HG02759 (cell line): ENCODE measurements at regions not wholly inside any gene's neighbourhood (a gene's known extent, or its start where the extent isn't known, plus 50 kb on each side); places are given as distances from the start of the nearest gene placed in this dataset.
"Not testable (repeated sequence)": the region's sequence is repeated elsewhere in the genome, so short reads cannot be mapped to it uniquely, and the experiment has no call there.

Source experiments
- ATAC-seq: cut with Tn5 transposase; IDR thresholded peaks from one replicate; pipeline ENCODE4 v1.9.1; 2021; ENCODE audit warnings: mild to moderate bottlenecking, moderate library complexity; ENCODE audit not compliant: unreplicated experiment

DNA sequence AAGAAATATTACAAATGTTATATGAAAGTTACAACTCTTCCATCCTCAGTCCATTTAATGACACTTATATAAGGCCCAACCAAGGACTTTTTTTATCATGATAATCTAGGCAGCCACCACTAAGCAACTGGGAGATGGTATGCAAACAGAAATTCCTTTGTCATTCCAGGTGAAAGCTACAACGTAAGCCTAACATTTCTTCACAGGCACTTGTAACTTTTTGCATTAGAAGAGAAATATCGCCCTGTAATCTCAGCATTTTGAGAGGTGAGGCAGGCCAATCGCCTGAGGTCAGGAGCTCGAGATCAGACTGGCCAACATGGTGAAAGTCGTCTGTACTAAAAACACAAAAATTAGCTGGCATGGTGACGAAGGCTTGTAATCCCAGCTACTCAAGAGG lies 581.2 kb upstream of the SLC8A1 start:
- ATAC-seq: no peak

DNA sequence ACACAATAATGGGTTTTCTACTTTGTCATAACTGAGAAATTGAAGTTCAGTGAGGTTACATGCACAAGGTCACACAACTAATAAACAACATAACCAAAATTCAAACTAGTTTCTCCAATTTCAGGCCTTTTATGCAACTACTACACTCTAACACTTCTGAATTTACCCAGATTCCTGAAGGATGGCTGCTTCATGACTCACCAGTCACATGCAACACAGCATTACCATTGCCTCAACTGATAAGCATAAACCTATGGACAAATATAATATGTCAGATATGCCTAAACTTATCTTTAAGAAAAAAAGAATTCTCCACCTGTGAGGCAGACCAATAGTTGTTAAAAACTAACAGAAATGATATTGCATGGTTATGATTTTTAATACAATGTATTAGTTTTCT lies 586.5 kb upstream of the SLC8A1 start:
- ATAC-seq: no peak

DNA sequence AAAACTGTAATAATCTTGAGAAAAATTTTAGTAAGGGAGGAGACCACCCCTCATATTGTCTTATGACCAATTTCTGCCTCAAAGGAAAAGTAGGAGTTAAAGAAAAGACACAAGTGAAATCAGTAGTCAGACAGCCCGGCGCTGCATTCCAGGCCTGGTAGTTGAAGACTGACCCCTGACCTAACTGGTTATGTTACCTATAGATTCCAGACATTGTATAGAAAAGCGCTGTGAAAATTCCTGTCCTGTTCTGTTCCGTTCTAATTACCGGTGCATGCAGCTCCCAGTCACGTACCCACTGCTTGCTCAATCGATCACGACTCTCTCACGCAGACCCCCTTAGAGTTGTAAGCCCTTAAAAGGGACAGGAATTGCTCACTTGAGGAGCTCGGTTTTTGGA lies 587.9 kb upstream of the SLC8A1 start:
- ATAC-seq: not testable (repeated sequence)

DNA sequence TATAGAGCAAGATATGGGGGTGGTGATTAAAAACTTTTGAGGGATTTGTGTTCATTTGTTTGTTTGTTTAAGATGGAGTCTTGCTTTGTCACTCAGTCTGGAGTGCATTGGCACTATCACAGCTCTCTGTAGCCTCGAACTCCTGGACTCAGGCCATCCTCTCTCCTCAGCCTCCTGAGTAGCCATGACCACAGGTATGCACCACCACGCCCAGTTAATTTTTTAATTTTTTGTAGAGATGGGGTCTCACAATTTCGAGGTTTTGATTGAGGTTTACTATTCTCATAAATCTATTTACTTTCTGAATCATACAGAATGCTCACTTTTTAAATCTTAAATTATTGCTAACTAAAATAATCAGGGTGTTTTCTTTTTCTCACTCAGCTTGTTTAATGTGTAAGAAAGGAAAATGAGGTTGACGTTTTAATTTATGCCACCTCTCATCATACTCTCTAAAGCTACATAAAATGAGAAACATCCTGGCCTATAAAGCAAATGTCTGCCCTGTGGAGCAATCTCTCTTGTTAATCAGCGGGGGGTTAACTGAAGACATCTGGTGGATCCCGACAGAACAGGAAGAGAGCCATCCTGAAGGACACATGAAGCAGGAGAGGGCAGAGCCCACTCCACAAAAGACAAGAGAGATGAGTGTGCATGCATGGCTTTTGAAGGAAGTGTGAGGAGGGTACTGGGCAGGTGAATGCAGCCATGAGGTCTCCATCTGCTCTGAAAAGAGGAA lies 589.1 kb upstream of the SLC8A1 start:
- ATAC-seq: no peak

DNA sequence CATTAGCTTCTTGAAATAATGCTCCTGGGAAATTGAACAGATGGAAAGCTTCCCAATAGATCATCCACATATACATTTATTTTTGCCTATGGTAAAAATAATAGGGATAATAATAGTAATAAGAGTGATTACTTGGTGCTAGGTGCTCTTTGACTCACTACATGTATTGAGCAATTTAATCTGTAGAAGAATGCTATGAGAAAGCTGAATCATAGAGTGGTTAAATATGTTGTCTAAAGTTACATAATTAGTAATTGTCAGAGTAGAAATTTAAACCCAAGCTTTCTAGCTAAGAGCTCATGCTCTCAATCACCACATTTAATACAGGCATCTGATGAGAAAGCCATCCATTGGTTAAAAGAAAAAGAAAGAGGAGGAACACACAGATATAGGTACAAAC lies 590.5 kb upstream of the SLC8A1 start:
- no peak for ATAC-seq

DNA sequence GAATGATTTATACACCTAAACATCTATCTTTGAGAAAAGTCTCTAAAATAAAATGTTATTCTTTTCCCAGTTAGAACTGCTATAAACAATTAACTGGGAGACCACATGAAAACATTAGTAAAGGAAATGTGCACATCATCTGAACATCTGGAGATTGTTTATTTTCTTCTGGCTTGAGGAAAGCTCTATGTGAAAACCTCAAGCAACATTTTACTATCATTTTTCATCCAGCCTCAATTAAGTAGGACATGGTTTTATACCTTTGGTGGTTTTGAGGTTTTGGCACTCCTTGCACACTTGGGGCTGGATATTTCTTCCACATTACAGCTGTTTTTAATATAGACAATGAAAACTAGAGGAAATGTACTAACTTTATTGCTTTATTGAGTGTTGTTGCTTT lies 609.5 kb upstream of the SLC8A1 start:
- ATAC-seq: no peak

DNA sequence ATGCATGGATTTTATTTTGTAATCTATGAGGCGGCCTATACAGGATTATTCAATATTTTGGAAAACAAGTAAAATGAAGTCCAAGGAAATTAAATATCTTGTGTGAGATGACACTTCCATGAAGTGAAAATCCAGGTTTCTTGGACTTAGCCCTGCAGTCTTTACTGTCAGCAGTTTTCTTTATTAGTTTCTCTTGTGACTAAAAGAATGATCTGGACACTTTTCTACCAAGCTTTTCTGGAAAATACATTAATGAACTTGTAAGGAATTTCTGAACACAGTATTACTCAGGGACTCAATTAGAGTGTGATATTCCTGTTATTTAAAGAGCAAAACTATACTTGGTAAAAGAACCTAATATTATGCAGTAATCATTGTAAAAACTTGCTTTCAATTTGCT lies 610.4 kb upstream of the SLC8A1 start:
- no peak for ATAC-seq

DNA sequence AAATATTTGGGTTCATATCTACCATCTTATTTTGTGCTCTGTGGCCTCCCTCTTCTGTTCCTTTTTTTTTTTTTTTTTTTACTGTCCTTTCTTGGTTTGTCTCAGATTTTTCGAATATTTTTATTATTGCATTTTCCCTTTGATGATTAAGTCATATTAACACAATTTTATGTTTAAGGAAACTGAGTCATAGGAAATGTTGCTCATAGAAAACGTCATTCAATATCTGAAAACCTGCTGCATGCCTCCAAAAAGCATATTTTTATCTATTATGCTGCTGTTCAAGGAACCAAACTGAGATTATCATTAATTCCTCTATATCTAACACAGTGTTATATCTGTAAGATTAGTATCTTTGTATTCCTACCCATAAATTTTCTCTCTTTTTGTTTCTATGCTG lies 614.3 kb upstream of the SLC8A1 start:
- no peak for ATAC-seq

DNA sequence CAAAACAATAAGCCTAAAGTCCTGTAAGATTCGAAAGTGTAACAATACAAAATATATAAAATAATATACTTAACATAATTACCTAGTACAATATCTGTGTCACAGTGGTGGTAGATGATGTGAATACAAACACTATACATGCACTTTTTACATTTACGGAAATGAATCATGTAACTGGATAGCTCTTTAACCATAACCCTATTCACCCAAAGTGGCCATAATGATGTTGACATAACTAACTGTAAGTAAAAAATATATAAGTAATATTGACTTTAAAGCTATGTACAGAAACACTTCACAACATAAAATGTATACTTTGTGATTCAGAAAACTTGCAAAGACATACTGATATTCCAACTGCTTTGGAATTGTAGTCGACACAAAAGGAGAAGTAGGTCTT lies 616.9 kb upstream of the SLC8A1 start:
- ATAC-seq: no peak

DNA sequence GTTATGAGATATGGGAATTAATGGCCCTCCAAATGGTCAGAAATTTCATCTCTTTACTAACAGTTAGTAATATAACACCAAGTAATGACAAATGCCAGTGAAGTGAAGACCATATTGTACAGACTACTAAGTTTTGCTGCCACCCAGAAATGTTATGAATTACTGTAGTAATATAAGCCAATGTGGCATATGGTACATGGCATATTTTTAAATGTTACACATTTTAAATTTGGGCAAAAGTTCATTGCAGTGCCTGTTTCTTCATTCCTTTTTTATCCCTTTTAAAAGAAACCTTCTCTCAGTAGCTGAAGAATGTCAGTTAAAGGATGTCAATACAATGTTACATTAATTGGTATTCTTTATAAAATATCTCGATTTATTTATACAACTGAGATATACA lies 626.5 kb upstream of the SLC8A1 start:
- ATAC-seq: no peak

DNA sequence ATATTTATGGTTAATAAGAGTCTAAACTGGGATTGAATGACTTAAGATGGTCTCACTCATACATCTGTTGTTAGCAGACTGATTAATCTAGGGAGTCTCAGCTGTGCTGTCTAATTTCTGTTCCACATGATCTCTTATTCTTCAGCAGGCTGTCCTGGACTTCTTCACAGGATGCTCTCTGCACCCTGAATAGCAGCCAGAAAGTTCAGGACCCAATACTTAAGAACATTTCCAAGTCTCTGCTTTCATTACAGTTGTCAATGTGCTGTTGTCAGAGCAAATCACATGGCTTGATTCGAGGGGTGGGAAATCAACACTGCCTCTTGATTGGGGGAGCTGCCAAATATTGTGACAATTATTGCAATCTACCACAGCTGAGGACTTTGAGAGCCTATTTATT lies 627.1 kb upstream of the SLC8A1 start:
- ATAC-seq: no peak

DNA sequence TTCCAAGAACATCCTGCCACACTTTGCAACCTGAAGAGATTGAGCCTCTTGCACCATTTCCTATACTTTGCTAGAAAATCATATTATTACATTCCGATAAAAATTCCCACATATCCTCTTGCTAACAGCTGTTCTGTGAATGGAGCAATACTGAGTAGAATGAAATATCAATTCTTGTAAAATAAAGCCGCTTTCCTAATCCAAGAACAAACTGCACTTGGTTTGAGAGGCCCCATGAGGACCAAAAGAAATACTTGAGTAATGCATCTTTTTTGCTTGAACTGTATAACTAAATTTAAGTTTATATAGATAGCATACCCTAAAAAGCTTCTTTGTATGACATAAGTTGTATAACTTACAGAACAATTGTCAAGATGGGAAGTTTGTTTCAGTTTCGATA lies 632.4 kb upstream of the SLC8A1 start:
- ATAC-seq: no peak

DNA sequence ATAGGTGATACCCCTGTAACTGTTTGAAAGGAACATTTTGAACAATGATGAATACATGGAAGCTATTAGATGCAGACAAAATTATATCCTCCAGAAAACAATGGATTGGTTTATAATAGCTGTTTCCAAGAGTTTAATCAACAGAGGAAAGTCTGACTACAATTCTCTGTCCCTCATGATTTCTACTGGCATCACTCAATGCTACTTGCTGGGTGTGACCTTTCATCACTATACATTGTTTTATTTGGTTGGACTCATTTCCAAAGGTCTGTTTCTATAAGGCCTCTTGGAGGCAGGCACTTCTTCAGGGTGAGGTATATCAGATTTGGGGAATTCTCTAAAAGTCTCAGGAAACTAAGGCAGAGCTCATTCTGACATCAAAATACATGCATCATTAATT lies 636.1 kb upstream of the SLC8A1 start:
- no peak for ATAC-seq

DNA sequence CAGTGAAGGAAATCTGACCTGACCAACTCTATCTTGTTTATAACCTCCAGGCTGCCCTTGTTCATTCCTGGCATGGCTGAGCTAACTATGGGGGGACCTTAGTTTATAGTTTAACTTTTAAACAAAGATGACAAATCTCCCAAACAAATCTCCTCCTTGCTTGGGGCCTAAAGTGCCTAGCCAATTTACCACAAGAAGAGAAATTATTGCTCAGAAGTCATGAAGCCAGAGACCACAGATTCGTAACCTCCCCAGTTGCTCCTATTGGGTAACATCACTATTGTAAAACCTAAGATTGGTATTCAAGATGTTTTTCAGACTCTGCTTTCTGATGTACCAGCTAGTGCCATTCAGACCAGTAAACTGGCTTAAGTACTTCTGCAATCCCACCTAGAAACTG lies 649.4 kb upstream of the SLC8A1 start:
- ATAC-seq: no peak

DNA sequence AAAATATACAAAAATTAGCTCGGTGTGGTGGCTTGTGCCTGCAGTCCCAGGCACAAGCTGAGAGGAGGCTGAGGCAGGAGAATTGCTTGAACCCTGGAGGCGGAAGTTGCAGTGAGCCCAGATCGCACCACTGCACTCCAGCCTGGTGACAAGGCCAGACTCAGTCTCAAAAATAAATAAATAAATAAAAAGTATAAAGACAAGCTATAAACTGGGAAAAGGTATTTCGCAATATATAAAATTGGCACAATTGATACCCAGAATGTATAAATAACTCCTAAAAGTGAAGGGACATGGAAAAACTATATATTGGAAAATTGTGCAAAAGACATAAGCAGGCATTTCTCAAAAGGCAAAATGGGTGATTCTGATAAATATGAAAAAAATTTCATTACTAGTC lies 657.9 kb upstream of the SLC8A1 start:
- ATAC-seq: no peak

DNA sequence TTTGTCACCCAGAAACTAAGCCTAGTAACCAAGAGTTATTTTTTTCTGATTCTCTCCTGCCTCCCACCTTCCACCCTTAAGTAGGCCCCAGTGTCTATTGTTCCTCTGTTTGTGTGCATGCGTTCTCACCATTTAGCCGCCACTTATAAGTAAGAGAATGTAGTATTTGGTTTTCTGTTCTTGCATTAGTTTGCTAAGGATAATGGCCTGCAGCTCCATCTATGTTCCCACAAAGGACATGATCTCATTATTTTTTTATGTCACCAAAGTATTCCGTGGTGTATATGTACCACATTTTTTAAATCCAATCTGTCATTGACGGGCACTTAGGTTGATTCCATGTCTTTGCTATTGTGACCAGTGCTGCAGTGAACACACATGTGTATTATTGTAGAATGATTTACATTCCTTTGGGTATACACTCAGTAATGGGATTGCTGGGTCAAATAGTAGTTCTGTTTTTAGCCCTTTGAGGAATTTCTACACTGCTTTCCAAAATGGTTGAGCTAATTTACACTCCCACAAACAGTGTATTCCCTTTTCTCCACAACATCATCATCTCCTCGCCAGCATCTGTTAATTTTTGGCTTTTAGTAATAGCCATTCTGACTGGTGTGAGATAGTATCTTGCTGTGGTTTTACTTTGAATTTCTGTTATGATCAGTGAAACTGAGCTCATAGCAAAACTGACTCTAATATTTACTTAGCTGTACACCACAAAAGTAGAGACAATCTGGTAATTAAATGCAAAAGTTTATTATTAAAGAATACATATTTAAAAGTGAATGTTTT lies 660.1 kb upstream of the SLC8A1 start:
- ATAC-seq: no peak

DNA sequence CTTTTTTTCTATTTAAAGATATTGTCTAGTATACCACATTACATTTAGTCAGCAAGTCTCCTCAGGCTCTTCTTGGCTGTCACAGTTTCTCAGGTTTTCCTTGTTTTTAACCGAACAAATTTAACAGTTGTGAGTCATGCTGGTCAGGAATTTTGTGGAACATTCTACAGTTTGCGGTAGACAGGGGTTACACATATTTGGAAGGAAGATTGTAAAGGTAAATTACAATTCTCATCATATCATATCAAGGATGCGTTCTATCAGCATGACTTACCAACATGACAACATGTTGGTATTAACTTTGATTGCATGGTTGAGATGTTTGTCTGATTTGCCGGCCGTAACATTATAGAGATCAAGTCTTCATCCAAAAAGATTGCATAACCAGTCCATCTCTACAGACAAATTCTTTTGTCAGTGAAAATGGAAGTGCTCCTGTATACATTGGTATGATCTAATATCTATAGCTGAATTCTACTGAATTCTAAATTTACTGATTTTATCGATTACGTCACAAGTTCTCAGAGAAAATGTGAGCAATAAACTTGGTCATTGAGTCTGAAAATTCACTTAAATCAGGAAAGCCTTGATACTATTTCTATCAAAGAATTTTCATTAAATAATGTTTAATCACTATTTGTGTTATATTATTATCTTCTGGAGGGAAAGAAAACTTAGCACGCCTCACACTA lies 664.4 kb upstream of the SLC8A1 start:
- no peak for ATAC-seq

DNA sequence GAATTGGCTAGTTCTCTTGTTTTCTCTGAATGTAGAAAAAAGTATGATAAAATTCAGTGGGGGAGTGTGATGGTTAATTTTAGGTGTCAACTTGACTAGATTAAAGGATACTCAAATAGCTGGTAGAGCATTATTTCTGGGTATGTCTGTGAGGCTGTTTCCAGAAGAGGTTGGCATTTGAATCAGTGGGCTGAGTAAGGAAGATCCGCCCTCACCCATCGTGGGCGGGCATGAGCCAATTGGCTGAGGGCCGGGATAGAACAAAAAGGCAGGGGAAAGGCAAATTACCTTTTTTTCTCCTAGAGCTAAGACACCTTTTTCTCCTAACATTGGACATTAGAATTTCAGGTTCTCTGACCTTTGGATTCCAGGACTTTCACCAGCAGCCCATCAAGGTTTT lies 667.6 kb upstream of the SLC8A1 start:
- ATAC-seq: no peak

DNA sequence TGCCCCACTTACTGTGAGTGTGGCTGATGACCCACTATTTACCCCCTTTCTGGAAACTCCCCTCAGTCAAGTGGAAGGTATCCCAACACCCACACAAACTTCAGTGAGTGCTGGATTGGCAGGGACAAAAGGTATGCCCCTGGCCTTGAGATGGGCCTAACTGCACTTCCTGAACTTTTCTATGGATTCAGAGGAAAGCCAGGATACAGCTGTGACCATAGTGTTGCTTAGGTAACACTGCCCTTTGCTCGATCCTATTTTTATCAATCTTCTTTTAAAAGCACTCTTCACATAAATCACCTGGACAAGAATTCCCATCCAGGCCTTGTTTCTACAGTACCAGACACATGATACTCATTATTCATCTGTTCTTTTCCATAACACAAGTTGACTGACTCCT lies 671.5 kb upstream of the SLC8A1 start:
- ATAC-seq: no peak

DNA sequence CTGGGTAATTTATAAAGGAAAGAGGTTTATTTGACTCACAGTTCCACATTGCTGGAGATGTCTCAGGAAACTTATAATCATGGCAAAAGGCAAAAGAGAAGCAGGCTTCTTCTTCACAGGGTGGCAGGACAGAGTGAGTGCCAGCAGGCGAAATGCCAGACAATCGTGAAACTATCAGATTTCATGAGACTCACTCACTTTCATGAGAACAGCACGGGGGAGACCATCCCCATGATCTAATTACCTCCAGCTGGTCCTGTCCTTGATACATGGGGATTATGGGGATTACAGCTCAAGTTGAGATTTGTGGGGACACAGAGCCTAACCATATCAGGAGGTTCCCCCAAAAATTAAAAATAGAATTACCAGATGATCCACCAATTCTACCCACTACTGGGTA lies 675.5 kb upstream of the SLC8A1 start:
- no peak for ATAC-seq

DNA sequence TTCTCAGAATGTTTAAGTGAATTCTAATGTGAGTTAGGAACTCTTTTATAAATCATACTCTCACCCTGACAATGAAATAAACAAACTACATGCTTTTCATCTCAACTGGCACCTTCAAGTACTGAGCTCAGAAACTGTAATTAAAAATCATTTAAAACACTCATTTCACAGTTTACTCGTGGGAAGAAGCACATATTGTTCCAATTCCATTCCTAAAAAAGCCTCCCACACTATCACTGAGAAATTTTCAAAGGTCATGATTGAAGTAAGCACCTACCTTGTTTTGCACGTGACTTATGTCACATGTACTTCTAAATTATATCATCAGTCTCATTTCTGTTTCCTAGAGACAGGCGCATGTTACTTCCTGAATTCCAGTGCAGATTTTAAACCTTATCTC lies 678.1 kb upstream of the SLC8A1 start:
- no peak for ATAC-seq

DNA sequence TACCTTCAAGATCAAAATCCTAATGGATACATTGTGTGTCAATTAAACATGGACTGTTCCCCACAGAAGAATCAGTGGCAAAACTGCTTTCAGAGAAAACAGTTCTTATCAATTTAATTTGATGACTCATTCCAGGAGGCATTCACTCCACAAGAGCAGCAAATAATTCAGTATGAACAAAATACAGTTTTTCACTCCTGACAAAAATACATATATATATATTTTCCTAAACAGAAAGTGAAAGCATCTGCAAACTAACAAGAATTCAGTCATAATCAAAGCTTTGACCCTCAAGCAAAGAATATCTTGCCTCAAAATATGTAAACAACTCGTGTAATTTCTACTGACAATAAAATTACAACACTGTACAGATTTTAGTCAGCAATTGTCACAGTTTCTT lies 685.1 kb upstream of the SLC8A1 start:
- no peak for ATAC-seq
